ENCODE measurements at regions not wholly inside any gene's neighbourhood (a gene's known extent, or its start where the extent isn't known, plus 50 kb on each side); places are given as distances from the start of the nearest gene placed in this dataset.

DNA sequence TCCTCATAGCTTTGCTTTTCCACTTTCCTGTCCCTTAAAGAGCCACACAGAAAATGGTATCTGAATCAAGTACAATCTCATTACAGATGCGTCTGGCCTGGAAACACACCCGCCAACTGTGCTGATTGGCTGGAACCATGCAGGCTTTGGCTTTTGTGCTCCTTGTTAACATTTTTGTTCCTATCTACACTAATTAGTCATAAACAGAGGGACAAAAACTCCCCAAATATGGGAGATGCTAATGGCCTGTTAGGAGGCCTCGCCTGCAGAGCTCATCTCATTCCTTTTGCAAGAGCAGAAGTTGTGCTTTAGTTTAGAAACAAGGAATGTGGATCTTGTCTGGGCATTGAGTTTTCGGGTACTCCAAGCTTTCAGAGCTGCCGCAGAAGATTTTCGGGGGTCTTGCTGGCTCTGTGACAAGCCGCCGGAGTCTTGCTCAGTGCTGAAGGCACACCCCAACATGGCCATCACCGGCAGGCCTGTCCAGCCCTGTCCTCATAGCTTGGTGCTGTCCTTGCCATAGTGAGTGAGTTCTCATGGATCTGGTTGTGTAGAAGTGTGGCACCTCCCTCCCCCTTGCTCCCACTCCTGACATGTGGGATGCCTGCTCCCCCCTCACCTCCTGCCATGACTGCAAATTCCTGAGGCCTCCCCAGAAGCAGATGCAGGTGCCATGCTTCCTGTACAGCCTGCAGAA is 69.8 kb downstream of the METRNL start:
- no peak for DNase-seq (ENCODE audit: low read depth)
- H3K4me3 ChIP-seq (replicated peaks; ENCODE audit: low read depth, low read length): no peak overlapping the region
- TF ChIP-seq, protein P1, sequence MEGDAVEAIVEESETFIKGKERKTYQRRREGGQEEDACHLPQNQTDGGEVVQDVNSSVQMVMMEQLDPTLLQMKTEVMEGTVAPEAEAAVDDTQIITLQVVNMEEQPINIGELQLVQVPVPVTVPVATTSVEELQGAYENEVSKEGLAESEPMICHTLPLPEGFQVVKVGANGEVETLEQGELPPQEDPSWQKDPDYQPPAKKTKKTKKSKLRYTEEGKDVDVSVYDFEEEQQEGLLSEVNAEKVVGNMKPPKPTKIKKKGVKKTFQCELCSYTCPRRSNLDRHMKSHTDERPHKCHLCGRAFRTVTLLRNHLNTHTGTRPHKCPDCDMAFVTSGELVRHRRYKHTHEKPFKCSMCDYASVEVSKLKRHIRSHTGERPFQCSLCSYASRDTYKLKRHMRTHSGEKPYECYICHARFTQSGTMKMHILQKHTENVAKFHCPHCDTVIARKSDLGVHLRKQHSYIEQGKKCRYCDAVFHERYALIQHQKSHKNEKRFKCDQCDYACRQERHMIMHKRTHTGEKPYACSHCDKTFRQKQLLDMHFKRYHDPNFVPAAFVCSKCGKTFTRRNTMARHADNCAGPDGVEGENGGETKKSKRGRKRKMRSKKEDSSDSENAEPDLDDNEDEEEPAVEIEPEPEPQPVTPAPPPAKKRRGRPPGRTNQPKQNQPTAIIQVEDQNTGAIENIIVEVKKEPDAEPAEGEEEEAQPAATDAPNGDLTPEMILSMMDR (IDR thresholded peaks at IDR 0.05; ENCODE audit: low read length, missing control alignments): no peak

- no peak for DNase-seq (ENCODE audit: low read depth)
- H3K4me3 ChIP-seq (replicated peaks; ENCODE audit: low read depth, low read length): no peak overlapping the region
- TF ChIP-seq, protein P1 (IDR thresholded peaks at IDR 0.05; ENCODE audit: low read length, missing control alignments): no peak
These were observed 70.4 kb downstream of the METRNL start for GRCh38 chr17:83149761-83150251.

DNA sequence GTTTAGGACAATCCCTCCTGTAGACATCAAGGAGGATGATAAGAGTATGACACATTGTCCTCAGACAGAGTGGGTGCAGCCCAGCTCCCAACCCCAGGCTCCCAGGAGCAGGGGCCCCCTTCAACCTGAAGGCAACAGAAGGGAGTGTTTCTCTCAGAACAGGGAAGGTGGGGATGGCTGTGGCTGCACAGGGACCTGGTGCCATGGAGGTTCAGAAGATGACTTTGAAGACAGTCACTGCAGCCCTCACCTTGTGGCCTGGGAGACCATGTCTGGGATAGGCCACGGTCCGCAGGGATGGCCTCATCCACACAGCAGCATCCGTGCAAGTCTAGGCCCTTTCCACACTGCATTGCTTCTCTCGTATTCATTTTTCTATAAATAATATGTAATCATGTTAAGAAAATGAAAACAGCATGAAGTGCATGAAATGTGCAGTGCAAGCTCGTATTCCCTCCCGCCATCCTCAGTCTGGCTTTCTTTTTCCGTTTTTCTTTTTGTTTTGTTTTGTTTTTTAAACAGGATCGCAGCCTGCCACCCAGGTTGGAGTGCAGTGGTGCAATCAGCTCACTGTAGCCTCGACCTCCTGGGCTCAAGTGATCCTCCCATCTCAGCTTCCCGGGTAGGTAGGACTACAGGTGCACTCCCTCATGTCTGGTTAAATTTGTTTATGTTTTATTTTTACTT is 71.1 kb downstream of the METRNL start:
- TF ChIP-seq, protein P1 (IDR thresholded peaks at IDR 0.05; ENCODE audit: low read length, missing control alignments): no peak
- DNase-seq (ENCODE audit: low read depth): no peak
- H3K4me3 ChIP-seq (replicated peaks; ENCODE audit: low read depth, low read length): no peak overlapping the region

DNA sequence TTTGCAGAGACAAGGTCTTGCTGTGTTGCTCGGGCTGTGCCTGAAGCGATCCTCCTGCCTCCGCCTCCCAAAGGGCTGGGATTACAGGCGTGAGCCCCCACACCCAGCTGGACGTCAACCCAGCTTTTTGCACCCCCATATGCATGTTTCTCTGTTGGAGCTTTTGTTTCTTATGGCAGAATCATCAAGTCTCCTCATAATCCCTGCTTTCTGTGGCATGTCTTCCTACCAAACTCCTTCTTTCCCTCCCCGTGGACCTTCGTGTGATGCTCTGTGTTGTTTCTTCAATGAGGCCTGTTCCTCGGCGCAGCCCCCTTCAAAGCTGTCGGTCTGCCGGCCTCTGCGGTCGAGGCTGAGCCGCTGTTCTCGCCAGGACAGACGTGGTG is 71.6 kb downstream of the METRNL start:
- TF ChIP-seq, protein P1 (IDR thresholded peaks at IDR 0.05; ENCODE audit: low read length, missing control alignments): no peak

GRCh38 chr17:83151442-83152226 is 72.2 kb downstream of the METRNL start:
- H3K4me3 ChIP-seq (replicated peaks; ENCODE audit: low read depth, low read length): no peak overlapping the region
- TF ChIP-seq, protein P1 (IDR thresholded peaks at IDR 0.05; ENCODE audit: low read length, missing control alignments): no peak
- no peak for DNase-seq (ENCODE audit: low read depth)

More for the DNA sequence above, 71.6 kb downstream of the METRNL start:
- DNase-seq (ENCODE audit: low read depth): no peak
- H3K4me3 ChIP-seq (replicated peaks; ENCODE audit: low read depth, low read length): no peak overlapping the region

- DNase-seq (ENCODE audit: low read depth): no peak
- TF ChIP-seq, protein P1 (IDR thresholded peaks at IDR 0.05; ENCODE audit: low read length, missing control alignments): no peak
- H3K4me3 ChIP-seq (replicated peaks; ENCODE audit: low read depth, low read length): no peak overlapping the region
These were observed 72.9 kb downstream of the METRNL start for GRCh38 chr17:83152227-83152744.
